HS-5 (cell line): ENCODE measurements at regions not wholly inside any gene's neighbourhood (a gene's known extent, or its start where the extent isn't known, plus 50 kb on each side); places are given as distances from the start of the nearest gene placed in this dataset.
A peak's percentile ranks its signal among the peaks of the same experiment; 100 is the strongest.

ENCODE experiments used
- DNase-seq: peaks from one replicate; pipeline ENCODE4 v3.0.0-alpha.2; 2012; ENCODE audit warnings: low read depth

GRCh38 chr3:162015856-162016255, 519.2 kb downstream of the OTOL1 start:
- DNase-seq, result no peak

DNA sequence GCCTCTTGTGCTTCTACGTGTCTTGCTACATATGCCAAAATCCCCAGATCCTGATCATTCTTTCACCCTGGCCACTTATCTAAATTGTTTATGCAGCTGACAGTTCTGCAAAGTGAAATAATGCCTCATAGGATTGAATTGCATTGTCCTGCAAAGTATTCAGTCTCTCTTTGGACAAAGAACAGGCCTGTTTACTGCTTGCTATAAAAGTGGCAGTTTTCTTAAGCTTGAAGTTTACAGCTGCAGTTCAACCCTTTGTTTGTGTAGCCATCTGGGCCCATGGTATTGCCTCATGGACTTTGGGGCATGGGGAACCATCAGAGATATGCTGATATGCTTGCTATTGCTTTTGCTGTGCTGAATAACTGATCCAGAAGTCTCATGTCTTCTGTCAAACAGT, 523.2 kb downstream of the OTOL1 start:
- no peak for DNase-seq

- no peak for DNase-seq
Measured at GRCh38 chr3:162021206-162021605, 524.6 kb downstream of the OTOL1 start.

DNA sequence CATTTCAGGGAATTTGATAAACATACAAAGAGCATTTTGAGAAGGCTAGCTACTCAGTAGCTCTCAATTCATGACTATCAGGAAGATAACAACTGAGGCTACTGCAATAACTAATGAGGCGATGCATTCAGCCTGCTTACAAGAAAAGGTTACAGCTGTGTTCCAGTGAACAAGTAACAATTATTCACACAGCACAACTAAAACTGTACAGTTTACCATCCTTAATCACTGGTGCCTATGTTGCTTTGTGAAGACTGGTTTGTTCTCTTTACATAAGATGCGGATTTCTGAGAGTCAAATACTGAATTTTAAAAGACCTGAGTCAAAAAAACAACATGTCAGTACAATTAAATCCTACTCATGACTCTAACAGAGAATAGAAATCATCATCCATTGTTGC, 526.3 kb downstream of the OTOL1 start:
- no peak for DNase-seq

GRCh38 chr3:162029736-162030135, 533.1 kb downstream of the OTOL1 start:
- DNase-seq, result no peak

DNA sequence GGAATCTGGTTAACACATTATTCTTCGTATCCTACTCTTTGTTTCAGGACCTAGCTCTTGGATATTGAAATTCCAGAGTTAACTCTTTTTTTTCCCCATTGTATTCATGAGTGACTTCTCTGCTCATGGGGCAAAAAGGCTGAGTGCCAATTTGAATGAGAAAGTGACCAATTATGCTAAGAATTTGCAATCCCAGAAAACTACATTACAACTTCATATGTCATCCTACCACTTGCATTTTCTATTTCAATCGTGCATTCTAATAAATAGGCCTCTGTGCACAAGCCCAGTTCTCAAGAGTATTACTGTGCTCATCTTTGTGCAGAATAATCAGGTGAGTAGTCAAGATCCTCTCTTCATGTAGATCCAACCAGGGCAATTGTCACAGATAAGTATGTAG, 537.8 kb downstream of the OTOL1 start:
- peak; percentile 79 for DNase-seq

- DNase-seq, result no peak
Measured at GRCh38 chr3:162041622-162042021, 545.0 kb downstream of the OTOL1 start.

- no peak for DNase-seq
Measured at GRCh38 chr3:162052636-162053035, 556.0 kb downstream of the OTOL1 start.

DNA sequence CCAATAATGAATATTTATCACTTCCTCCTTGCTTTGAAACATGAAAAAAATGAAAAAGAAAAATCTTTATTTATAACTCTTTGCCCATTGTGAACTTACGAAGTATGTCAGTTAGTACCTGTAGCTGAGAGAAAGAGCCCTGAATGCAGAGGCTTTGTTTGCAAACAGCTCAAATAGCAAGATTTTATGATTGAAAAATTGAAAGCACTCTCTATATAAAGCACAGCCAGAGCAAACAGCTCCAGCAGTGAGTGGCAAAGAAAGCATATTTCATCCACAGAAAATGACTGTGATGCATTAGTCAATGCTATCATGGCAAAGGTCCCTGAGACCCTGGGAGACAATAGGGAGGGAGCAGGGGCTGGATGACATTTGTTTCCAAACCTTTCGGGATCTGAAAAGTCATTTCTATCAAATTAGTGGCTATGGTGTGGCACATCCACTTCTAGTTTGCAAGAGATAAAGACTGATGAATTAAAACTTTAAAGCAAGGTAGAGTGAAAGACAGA, 576.1 kb downstream of the OTOL1 start:
- no peak for DNase-seq

DNA sequence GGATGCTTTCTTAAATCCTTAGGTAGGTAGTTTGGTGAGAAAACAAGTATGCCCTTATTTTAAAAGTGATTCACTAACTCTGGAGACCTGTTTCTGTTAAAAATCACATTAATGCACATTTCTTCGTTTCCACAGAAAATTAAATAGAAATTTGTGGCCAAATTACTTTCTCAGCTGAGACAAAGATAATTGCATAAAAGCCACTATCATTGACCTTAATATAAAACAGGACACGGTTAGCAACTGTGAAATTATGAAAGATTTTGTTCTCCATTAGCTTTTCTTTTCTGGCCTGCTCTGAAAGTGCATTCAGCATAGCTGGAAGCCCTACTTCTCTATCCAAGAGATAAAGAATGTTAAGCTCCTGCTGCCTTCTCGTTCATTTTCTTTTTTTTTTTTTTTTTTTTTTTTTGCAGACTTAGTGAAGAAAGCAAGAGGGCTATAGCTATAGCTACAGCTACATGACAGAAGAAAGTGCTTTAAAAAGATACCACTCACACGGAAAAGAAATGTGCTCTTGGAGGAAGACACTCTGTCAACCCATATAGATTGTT, 576.9 kb downstream of the OTOL1 start:
- DNase-seq, result no peak

GRCh38 chr3:162077108-162077507, 580.5 kb downstream of the OTOL1 start:
- DNase-seq, result no peak

DNA sequence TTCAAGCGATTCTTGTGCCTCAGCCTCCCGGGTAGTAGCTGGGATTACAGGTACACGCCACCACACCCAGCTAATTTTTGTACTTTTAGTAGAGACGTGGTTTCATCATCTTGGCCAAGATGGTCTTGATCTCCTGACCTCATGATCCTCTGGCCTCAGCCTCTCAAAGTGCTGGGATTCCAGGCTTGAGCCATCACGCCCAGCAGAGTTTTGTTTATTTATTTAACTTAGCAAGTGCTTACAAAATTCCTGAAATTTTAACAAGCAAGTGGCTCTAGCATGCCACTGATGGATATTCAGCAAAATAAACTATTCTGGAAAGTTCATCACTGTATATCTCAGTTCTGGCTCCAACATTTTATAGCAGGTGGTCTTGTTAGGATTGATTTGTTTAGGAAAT, 585.9 kb downstream of the OTOL1 start:
- DNase-seq, result no peak

- no peak for DNase-seq
Measured at GRCh38 chr3:162087361-162087760, 590.8 kb downstream of the OTOL1 start.

GRCh38 chr3:162092751-162093150, 596.1 kb downstream of the OTOL1 start:
- no peak for DNase-seq

DNA sequence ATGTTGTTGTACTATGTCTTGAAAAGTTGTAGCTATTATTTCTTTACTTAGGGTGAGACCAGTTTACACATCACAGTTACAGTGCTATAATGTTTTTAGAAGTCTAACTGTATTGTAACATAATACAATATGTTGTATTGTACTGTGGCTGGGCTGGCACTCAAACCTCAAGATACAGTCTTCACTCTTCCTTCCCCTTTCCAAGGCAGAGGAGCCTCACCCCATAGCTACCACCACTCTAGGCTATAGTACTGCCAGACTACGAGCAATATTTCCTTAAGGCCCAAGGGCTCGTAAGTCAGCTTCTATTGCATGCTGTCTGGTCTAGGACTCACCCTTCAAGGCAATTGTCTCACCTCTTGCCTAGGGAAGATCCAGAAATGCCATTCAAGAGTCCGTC, 597.7 kb downstream of the OTOL1 start:
- DNase-seq, result no peak

GRCh38 chr3:162096874-162097273, 600.3 kb downstream of the OTOL1 start:
- no peak for DNase-seq

- no peak for DNase-seq
Measured at GRCh38 chr3:162103808-162104207, 607.2 kb downstream of the OTOL1 start.

- DNase-seq, result no peak
Measured at GRCh38 chr3:162111861-162112260, 615.3 kb downstream of the OTOL1 start.

DNA sequence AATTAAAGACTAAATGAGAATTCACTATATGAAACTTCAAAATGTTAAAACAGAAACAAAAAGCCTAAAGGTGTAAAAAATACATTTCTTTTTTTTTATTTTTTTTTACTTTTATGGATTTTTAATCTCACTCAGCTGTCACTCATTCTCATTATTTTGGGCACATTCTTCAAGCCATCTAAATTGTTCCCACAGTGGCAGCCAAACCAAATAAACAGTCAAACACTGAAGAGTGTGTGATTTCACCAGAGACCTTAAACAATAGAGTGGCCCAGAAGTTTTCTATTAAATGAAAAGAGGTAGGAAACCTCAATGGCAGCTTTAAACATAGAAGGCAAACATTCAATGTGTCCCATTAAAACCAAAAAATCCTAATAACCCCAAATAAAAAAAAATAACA, 616.1 kb downstream of the OTOL1 start:
- no peak for DNase-seq

GRCh38 chr3:162117961-162118360, 621.4 kb downstream of the OTOL1 start:
- no peak for DNase-seq

DNA sequence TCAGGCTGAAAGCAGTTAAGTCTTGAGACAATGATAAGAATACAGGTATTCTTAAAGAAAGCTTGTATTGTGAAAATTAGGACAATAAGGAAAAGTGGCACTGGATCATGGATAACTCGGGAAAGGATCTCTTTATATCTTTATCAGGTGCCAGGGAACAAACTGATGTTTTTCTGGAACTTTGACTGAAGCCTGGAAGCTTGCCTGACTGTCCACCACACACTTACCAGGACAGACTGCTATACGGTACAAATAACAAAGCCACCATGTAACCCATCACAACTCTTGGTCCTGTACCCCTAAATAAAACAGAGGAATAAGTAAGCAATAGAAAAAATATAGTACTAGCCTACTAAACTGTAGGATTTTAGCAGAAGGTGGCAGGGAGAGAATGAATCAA, 623.0 kb downstream of the OTOL1 start:
- no peak for DNase-seq

- DNase-seq, result no peak
Measured at GRCh38 chr3:162122405-162122804, 625.8 kb downstream of the OTOL1 start.

GRCh38 chr3:162125790-162126189, 629.2 kb downstream of the OTOL1 start:
- no peak for DNase-seq

GRCh38 chr3:162130582-162130981, 634.0 kb downstream of the OTOL1 start:
- DNase-seq, result no peak

- no peak for DNase-seq
Measured at GRCh38 chr3:162132981-162133380, 636.4 kb downstream of the OTOL1 start.
